NCI-H2029 (cell line): ENCODE measurements at regions not wholly inside any gene's neighbourhood (a gene's known extent, or its start where the extent isn't known, plus 50 kb on each side); places are given as distances from the start of the nearest gene placed in this dataset.
"Not testable (repeated sequence)": the region's sequence is repeated elsewhere in the genome, so short reads cannot be mapped to it uniquely, and the experiment has no call there.

Source experiments
- DNase-seq: peaks from one replicate; lab custom pipeline; 2025; lab: John Stamatoyannopoulos, UW

GRCh38 chr3:14272959-14273560, 94.4 kb downstream of the LSM3 start:
- DNase-seq, result not testable (repeated sequence)

GRCh38 chr3:14273901-14274611, 95.4 kb downstream of the LSM3 start:
- peak; percentile 61 for DNase-seq

GRCh38 chr3:14274612-14274936, 96.0 kb downstream of the LSM3 start:
- no peak for DNase-seq

DNA sequence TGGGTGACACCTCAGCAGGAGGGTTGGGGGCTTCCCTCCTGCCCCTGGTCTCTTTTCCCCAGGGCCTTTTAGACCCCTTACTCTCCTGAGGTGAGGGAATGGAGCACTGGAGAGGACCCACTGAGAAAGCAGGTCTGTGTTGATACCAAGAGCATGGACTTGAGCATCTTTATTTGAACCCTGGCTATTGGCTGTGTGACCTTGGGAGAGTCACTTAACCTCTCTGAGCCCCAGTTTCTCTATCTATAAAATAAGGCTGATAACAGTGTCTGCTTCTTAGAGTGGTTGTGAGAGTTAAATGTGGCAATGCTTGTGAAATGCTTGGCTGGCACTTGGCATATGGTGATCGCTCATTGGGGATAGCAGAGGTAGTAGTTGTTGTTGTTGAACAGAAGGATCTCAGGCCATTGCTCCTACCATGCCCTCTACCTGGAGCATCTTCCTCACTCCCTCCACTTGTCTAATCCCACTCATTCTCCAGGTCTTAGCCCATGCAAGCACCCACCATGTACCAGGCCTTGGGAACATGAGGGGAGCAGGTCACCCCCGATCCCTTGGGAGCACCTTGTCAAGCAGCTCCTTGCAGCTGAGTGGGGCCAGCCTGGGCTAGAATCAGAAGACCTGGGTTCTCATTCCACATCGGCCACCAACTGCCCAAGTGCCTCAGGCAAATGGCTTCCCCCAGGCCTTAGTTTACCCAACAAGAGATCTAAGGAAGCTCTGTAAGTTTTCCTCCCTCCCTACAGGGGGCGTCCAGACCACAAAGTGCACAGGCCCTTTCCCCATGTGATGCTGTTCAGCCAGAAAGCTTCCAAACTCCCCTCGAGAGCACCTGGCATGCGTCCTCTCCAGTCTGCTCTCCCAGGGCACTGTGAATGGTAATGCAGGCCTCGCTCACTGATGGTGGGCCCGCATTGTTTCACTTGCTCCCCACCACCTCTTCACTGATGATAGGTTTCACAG, 96.7 kb downstream of the LSM3 start:
- no peak for DNase-seq

DNA sequence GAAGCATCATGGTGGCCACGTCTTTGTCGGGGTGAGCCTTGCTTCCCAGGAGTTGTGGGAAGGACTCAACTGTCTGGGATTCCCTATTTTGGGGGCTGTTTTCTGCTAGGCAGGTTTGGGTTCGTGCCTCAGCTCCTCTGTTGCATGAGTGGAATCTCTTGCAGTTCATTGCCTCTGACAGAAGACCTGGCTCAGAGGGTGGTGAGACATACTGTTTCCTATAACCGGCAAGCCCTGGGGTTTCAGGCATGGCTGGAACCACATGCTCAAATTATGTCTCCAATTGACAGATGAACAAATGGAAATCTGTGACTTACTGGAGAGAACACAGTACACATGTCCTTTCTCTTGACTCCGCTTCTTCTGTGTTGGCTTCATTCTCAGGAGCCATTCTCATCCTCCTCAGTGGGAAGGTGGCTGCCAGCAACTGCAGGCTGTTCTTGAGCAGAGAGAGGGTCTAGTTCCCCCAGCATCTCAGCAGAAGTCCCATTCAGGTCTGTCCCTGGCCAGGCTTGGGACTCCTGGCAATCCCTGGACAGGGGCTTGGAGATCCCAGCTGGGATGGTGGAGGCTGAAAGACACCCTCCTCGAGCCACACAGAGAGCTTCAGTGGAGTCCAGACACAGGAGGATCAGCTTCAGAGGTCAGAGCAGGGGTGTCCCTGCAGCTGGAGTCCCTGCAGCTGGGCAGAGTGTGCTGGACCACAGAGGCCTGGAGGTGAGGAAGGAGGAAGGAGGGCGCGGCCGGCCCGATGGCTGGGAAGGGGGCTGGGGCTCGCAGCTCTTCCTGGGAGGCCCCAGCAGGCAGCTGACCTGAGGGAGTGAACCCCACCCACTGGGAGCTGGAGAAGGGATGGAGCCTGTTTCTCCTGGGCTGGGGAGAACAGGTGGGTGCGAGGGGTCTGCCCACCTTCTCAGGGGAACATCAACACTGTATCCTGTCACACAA, 97.6 kb downstream of the LSM3 start:
- no peak for DNase-seq

GRCh38 chr3:14277557-14277956, 98.9 kb downstream of the LSM3 start:
- no peak for DNase-seq

- no peak for DNase-seq
Measured at GRCh38 chr3:14278265-14278798, 99.7 kb downstream of the LSM3 start.

GRCh38 chr3:14278799-14279625, 100.4 kb downstream of the LSM3 start:
- no peak for DNase-seq

- no peak for DNase-seq
Measured at GRCh38 chr3:14279626-14280061, 101.0 kb downstream of the LSM3 start.

- no peak for DNase-seq
Measured at GRCh38 chr3:14280326-14280725, 101.7 kb downstream of the LSM3 start.

- DNase-seq, result no peak
Measured at GRCh38 chr3:14281053-14281452, 102.4 kb downstream of the LSM3 start.

GRCh38 chr3:14282001-14282705, 103.5 kb downstream of the LSM3 start:
- no peak for DNase-seq

- no peak for DNase-seq
Measured at GRCh38 chr3:14282706-14283075, 104.1 kb downstream of the LSM3 start.

- no peak for DNase-seq
Measured at GRCh38 chr3:14283092-14283812, 104.6 kb downstream of the LSM3 start.

DNA sequence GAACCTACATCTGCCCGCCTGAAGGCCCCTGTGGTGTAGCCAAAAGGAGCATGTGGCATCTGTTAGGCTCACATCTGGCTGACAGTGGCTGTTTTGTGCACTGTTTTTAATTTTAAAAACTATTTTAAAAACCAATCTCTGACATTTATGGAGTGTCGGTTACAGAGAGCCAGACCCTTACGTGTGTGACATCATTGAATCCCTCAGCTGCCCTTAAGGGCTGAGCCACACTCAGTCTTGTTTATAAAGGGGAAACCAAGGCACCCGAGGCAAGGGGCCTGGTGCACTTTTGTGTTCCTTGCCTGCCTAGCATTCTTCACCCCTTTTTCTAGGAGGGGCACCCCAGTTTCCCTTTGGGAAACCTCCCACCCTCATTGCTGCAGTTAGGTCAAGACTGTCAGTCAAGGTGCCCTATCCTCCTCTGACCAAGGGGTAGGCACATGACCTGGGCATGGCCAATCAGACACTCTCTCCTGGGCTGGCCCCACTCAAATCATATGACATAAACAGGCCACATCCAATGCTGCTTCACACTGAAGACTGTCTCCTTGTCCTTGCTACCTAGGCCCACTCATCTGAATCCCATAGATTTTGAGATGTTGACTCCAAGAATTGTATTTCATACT, 105.3 kb downstream of the LSM3 start:
- no peak for DNase-seq

DNA sequence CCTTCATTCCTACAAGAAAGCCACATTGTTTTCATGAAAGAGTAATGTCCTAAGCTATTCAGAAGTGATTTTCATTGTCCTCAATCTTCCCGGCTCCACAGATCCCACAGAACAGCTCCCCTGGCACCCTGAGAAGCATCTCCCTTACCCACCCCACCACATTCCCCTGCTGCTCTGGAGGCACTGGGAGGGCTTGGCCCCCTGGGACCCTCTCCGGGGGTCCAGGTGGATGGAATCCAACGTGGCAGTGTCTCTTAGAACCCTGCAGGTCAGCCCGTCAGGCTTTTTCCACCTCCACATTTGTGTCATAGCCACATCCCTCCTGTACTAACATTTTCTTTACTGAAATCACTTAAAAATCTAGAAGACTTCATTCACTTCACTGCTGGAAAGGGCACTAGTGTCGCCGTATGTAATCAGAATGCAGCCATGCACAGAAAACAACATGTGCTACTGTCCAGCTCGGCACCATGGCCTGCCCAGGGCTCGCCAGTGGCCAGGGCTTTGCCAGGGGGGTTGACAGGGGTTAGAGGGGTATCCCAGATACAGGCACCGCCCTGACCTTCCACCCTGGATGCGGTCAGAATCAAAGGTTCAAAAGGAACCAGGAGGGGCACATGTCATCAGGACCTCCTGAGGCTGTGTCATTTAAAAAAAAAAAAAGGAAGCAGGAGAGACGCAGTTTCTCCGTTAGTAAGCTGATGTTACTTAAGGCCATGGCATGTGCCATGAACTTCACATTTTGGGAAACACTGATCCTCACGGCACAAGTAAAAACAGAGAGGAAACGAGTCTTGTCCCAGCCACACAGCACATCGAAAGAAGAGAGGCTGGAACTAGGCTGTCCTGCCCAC, 106.3 kb downstream of the LSM3 start:
- no peak for DNase-seq

- no peak for DNase-seq
Measured at GRCh38 chr3:14285548-14285925, 106.9 kb downstream of the LSM3 start.
